Smooth muscle cell (in vitro differentiated cells): ENCODE measurements at regions not wholly inside any gene's neighbourhood (a gene's known extent, or its start where the extent isn't known, plus 50 kb on each side); places are given as distances from the start of the nearest gene placed in this dataset.

Source experiments
- DNase-seq: peaks from one replicate; lab custom pipeline; 2025; ENCODE audit not compliant: unreplicated experiment; lab: John Stamatoyannopoulos, UW
- H2AFZ ChIP-seq: fragments of 200-600 bp; sonication (generic); 2 replicates; pipeline ENCODE4 v1.6.0; 2016; ENCODE audit warnings: antibody characterized with exemption, low read depth, mild to moderate bottlenecking
- H3F3A ChIP-seq: fragments of 200-600 bp; sonication (generic); 2 replicates; pipeline ENCODE4 v1.6.0; 2017; ENCODE audit warnings: antibody characterized with exemption, low read depth
- H3K27ac ChIP-seq: fragments of 200-600 bp; sonication (generic); 2 replicates; pipeline ENCODE4 v1.5.1; 2016; ENCODE audit warnings: low read depth, mild to moderate bottlenecking
- H3K27me3 ChIP-seq: fragments of 200-600 bp; sonication (generic); 2 replicates; pipeline ENCODE4 v1.6.1; 2016; ENCODE audit warnings: low read depth, mild to moderate bottlenecking
- H3K36me3 ChIP-seq: fragments of 200-600 bp; sonication (generic); 2 replicates; pipeline ENCODE4 v1.5.1; 2016; ENCODE audit warnings: low read depth
- H3K4me1 ChIP-seq: fragments of 200-600 bp; sonication (generic); 2 replicates; pipeline ENCODE4 v1.5.1; 2016; ENCODE audit warnings: low read depth
- H3K4me2 ChIP-seq: fragments of 200-600 bp; sonication (generic); 2 replicates; pipeline ENCODE4 v1.6.0; 2016; ENCODE audit warnings: mild to moderate bottlenecking
- H3K4me3 ChIP-seq: fragments of 200-600 bp; sonication (generic); 2 replicates; pipeline ENCODE4 v1.5.1; 2016; ENCODE audit warnings: mild to moderate bottlenecking
- H3K79me2 ChIP-seq: fragments of 200-600 bp; sonication (generic); 2 replicates; pipeline ENCODE4 v1.6.0; 2016; ENCODE audit warnings: low read depth, mild to moderate bottlenecking
- H3K9ac ChIP-seq: fragments of 200-600 bp; sonication (generic); 2 replicates; pipeline ENCODE4 v1.6.0; 2016; ENCODE audit warnings: low read depth
- H3K9me3 ChIP-seq: fragments of 200-600 bp; sonication (generic); replicated peaks from 2 replicates; pipeline ENCODE4 v1.5.1; 2016; ENCODE audit warnings: low read depth
- H4K20me1 ChIP-seq: fragments of 200-600 bp; sonication (generic); 2 replicates; pipeline ENCODE4 v1.6.0; 2016; ENCODE audit warnings: low read depth
- CTCF ChIP-seq: fragments of 200-600 bp; sonication (generic); IDR thresholded peaks from 2 replicates; pipeline ENCODE4 v1.5.1; 2017; ENCODE audit warnings: borderline replicate concordance, mild to moderate bottlenecking, antibody characterized with exemption; ENCODE audit not compliant: insufficient read depth, poor library complexity, severe bottlenecking
- WGBS: methylation state at CpG from one replicate; pipeline ENCODE4 v1.1.7; 2016; ENCODE audit warnings: low lambda C conversion rate; 5-methylcytosine and 5-hydroxymethylcytosine counted together

- H3K9ac ChIP-seq: no peak overlapping the region
- no peaks in the 10 kb centered on the region for H3K79me2 ChIP-seq
Measured at GRCh38 chr21:35377505-35378090, 328.5 kb upstream of the RUNX1 start.

GRCh38 chr21:35376406-35377135 lies 327.5 kb upstream of the RUNX1 start:
- Histone ChIP-seq H3F3A (no peaks in the 10 kb centered on the region), H3K4me3 (no peak overlapping the region), H3K79me2 (no peaks in the 10 kb centered on the region), H4K20me1 (no peaks in the 10 kb centered on the region), H3K9me3 (no peaks in the 10 kb centered on the region), H3K27me3 (no peaks in the 10 kb centered on the region), H3K36me3 (no peaks in the 10 kb centered on the region), H3K27ac (no peak overlapping the region), H3K4me2 (no peak overlapping the region), H3K9ac (no peak overlapping the region), H3K4me1 (no peaks in the 10 kb centered on the region), H2AFZ (no peak overlapping the region)
- DNase-seq: no peak
- TF ChIP-seq CTCF: no peak
- WGBS: 93% methylated on average over 7 of the region's 7 CpGs

More at GRCh38 chr21:35377505-35378090, 328.5 kb upstream of the RUNX1 start:
- no peak overlapping the region for H3K4me2 ChIP-seq
- no peak overlapping the region for H3K4me3 ChIP-seq
- H3K27ac ChIP-seq: no peak overlapping the region
- no peaks in the 10 kb centered on the region for H4K20me1 ChIP-seq
- TF ChIP-seq CTCF: no peak
- H3K36me3 ChIP-seq: no peaks in the 10 kb centered on the region
- peak overlapping the region; percentile 46 for H2AFZ ChIP-seq
- no peak for DNase-seq
- H3F3A ChIP-seq: peaks cover 2% of the 10 kb centered on the region
- 88% methylated on average over 7 of the region's 7 CpGs for WGBS
- no peaks in the 10 kb centered on the region for H3K4me1 ChIP-seq
- H3K9me3 ChIP-seq: no peaks in the 10 kb centered on the region
- no peaks in the 10 kb centered on the region for H3K27me3 ChIP-seq

GRCh38 chr21:35375115-35375514 lies 326.0 kb upstream of the RUNX1 start:
- no peaks in the 10 kb centered on the region for H3K79me2 ChIP-seq
- no peak overlapping the region for H3K9ac ChIP-seq
- no peak overlapping the region for H3K4me3 ChIP-seq
- no peaks in the 10 kb centered on the region for H3K36me3 ChIP-seq
- no peaks in the 10 kb centered on the region for H4K20me1 ChIP-seq
- no peak for DNase-seq
- H3K27me3 ChIP-seq: no peaks in the 10 kb centered on the region
- H3K4me1 ChIP-seq: no peaks in the 10 kb centered on the region
- TF ChIP-seq CTCF: no peak
- peak overlapping the region; percentile 15 for H3K4me2 ChIP-seq
- H3K27ac ChIP-seq: peak overlapping the region; percentile 50
- 72% methylated on average over 1 of the region's 1 CpG for WGBS
- H3F3A ChIP-seq: no peaks in the 10 kb centered on the region
- H3K9me3 ChIP-seq: no peaks in the 10 kb centered on the region
- no peak overlapping the region for H2AFZ ChIP-seq
